ENCODE measurements at regions not wholly inside any gene's neighbourhood (a gene's known extent, or its start where the extent isn't known, plus 50 kb on each side); places are given as distances from the start of the nearest gene placed in this dataset.

DNA sequence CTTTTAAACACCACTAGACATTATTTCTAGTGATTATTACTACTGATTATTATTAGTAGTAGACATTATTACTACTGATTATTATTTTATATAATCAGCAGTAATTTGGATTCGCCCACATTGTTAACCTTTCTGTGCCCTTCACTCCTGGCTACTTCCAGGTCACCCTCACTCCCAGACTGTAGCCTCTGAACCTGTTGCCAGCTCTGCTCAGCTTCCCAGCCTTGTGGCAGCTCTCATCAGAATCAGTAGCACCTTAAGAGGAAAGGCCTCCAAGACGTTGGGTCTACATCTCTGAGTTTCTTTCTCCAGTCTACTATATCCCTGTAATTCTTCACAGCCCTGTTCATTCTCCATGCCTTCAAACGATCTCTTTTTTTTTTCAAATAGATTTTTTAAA lies 137.0 kb downstream of the KATNIP start:
- no peak for DNase-seq

DNA sequence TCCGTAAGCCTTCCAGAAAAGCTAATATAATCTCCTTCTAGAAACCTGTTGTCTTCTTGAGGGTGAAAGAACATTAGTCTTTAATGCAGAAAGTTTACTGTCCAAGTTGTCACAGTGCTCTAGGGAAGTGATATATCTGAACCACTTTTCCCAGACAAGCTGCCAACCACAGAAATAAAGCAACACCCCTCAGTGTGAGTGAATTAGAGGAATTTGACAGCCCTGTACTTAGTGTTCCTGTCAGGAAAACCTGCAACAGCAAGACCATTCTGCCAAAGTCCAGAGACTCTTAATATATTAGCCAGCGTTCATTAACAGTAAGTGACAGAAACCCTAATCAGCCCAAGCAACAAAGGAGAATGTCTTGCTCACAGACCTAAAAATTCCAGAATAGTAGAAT lies 137.7 kb downstream of the KATNIP start:
- no peak for DNase-seq

DNA sequence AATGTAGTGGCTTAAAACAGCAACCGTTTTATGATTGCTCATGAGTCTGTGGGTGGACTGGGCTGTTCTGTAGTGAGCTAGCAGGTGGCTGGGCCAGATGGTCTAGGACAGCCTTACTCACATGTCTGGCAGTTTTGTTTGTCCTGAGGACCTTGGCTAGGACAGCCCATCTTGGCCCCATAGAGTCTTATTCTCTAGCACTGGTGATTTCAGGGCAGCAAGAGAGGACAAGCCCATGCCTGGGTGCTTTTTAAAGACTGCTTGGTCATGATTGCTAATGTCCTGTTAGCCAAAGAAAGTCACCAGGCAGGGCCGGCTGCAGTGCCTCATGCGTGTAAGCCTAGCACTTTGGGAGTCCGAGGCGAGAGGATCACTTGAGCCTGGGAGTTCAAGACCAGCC lies 139.8 kb downstream of the KATNIP start:
- no peak for DNase-seq

DNA sequence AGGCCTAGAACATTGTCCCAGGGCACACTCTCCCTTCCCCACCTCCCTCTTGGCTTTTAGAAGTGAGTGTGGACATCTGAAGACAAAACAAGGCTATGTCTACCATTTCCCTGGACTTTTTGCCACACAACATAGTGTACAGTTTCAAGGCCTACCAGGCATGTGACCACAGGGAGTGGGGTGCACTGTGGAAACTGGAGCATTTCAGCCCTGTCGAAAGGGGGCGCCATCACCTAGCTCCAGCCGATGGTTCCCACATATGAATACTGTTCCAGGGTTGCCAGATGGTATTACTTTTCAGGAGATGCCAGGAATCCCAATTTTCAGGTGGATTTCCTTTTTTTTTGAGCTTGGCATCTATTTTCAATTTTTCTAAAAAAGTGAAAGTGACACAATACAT lies 140.7 kb downstream of the KATNIP start:
- DNase-seq, result no peak

DNA sequence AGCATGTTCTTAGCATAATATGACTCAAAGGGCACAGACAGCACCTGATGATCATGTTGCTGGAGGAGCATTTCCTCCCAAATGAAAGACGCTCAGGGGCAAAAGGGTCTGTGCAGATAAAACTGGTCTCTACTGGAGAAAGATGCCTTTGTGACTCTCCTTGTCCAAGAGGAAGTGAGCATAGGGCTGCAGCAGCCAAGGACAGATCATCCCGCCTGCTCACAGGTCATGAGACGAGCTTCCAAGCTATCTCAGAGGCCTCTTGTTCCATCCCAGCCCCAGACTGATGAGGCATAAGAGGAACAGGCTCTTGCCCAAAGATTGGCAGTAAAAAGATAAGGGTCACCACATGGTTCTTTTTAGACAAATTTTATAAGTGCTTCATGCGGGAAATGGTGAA lies 141.8 kb downstream of the KATNIP start:
- DNase-seq, result no peak

DNA sequence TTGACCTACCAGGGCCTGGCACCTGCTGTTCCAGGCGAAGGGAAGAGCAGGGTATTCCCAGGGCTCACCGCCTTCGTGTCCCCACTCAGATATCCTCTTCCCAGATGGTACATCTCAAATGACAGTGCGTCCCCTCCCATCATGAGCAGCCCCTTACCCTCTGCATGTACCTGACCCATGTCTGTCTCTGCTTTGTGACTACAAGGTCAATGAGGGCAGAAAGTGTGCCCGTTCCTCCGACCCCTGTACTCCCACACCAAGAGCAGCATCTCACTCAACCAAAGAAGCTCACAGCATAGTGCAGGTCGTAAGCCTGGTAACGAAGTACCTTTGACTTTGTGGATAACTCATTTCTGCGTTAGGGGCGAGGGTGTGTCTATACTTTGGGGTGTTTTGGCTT lies 142.6 kb downstream of the KATNIP start:
- DNase-seq, result no peak

DNA sequence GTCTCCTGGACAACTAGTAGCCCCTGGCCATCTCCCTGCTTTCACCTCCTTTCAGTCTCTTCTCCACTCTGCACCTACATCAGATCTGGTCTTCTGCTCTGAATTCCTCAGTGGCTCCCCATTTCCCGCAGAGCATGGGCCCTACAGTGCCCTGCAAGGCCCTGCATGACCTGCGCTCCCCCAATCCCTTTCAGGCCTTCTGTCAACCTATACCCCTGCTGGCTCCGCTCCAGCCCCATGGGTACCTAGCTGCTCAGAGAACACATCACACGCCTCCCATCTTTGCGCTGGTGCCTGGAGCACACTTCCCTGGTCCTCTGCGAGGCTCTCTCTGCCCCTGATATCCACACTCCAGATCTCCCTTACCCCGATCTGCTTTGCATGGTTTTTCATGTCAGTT lies 145.2 kb downstream of the KATNIP start:
- no peak for DNase-seq

DNA sequence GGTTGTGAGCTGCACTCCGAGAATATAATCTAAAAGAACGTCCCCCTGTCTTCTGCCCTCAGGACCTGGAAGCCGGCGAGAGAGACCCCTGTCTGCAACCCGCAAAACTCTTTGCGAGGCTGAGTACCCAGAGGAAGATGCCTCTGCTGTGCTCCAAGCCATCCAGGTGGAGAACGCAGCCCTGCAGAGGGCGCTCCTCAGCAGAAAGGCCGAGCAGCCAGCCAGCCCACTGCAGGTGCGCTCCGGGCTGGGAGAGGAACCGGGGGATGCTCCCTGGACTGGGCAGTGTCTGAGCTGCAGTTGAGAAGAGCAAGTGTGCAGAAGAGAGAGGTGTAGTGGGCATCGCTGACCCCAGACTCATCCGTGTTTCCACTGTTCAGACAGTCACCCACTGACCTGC lies 148.3 kb downstream of the KATNIP start:
- no peak for DNase-seq

DNA sequence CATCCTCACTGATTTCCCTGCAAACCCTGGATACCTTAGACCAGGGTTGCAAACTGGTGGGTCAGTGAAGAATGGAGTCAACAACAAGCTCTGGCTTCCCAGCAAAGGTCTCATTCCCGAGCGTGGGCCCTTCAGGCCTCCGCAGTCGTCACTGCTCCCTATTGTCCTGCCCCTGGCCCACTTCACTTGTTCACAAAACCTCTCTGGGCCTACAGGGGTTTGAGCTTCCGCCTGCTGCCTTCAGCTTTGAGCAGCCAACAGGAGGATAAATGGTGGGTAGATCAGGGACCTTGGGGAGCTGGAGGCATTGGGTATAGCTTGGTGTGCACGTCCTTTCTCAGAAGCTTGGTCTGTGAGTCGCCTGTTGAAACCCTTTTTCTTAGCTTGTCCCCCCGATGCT lies 148.8 kb downstream of the KATNIP start:
- no peak for DNase-seq

DNA sequence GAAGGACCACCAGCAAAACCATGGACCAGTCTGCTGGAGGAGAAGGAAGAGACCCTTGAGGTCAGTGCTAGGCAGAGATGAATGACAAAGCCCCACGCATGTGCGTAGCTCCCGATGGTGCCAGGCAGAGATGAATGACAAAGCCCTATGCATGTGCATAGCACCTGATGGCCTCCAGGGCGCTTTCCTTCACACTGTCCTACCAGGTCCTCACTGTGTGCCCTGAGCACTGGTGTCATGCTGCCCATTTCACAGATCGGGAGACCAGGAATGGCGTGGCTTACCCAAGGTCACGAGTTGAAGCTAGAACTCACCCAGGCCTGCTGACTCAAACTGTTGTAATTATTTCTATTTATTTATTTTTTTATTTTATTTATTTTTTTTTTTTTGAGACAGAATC lies 149.6 kb downstream of the KATNIP start:
- no peak for DNase-seq

DNA sequence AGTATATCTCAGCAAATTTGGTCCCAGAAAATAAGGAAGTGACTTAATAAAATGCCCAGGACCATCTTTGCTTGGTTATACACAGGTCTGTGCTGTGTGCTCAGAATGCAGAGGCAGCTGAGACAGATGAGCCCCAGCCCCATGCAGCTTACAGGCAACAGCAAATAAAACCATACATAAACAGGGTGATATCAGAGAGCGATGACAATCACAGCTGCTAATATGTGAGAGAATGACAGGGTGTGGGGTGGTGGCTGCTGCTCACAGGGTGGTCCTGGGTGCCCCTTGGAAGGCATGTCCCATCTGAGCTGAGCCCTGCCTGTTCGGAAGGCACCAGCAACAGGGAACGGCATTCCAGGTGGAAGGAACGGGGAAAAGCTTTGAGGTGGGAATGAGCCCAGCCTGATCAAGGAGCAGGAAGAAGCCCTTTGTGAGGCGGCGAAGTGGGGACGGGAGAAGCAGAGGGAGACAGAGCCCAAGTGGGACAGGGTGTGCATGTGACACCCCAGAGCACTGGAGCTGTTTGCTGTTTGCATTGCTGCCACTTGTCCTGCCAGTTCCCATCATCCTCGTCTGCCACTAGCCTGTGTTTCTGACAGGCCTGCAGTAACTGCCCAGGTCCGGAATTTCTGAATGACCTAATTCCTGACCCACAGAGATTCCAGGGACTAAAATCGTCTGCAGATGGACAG lies 150.5 kb downstream of the KATNIP start:
- DNase-seq, result no peak

DNA sequence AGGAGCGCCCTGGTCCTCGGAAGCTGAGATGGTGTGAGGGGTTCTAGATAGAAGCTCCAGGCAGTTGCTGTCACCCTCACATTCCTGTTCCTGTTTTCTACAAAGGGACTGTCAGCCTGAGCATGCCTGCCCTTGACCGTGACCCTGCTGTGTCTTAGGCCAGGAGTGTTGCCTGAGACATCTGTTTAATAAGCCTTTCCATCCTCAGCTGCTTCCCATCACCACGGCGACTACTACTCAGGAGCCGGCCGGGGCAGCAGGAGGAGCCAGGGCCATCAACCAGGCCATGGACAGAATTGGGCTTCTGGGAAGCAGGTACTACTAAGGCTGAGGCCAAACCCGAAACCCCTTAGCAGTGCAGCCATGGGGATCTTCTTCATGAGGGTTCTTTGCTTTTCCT lies 151.4 kb downstream of the KATNIP start:
- no peak for DNase-seq

DNA sequence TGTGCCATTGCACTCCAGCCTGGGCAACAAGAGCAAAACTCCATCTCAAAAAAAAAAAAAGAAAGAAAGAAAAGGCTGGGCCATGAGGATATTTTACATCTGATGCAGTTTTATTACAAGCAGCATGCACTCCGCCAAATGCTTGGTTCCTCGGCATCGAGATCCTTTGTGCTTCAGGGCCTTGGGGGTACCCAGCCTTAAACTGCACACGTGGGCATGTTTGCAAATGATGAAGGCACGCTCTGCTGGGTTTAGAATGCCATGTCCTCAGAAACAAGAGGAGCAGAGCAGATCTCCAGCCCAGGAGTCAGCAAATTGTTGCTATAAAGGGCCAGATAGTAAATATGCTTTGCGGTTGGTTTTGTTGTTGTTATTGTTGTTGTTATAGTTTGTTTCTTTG lies 153.2 kb downstream of the KATNIP start:
- DNase-seq, result no peak

DNA sequence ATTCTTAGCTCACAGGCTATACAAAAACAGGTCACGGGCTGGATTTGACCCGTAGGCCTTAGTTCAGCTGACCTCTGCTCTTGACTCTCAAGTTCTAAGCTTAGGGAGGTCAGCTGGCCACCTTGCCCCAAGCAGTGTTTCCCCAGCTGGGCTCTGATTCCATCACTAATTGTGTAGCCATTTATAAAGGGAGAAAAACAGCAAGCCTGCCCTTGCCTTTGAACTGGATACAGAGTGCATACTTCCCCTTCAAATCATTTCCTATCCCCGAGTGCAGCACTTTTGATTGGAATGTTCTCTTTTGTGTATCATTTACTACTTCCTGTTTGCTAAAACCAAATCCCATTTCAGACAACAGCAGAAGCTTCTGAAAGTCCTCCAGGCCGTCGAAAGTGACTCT lies 153.6 kb downstream of the KATNIP start:
- no peak for DNase-seq

DNA sequence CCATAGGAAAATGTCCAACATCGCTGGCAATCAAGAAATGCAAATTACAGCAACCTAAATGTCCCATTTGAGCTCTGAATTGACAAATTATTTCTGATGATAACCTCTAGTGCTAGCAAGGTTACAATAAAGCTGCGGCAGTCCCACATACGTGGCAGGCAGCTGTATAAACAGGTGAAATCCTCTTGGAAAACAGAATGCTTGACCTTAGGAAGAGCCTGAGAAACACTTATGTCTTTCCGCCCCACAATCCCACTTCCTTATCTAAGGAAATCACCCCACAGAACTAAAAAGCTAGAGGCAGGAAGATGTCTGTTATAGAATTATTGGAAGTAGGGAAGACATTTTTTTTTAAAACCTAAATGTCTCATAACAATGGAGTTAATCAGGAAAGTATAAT lies 154.3 kb downstream of the KATNIP start:
- DNase-seq, result no peak

DNA sequence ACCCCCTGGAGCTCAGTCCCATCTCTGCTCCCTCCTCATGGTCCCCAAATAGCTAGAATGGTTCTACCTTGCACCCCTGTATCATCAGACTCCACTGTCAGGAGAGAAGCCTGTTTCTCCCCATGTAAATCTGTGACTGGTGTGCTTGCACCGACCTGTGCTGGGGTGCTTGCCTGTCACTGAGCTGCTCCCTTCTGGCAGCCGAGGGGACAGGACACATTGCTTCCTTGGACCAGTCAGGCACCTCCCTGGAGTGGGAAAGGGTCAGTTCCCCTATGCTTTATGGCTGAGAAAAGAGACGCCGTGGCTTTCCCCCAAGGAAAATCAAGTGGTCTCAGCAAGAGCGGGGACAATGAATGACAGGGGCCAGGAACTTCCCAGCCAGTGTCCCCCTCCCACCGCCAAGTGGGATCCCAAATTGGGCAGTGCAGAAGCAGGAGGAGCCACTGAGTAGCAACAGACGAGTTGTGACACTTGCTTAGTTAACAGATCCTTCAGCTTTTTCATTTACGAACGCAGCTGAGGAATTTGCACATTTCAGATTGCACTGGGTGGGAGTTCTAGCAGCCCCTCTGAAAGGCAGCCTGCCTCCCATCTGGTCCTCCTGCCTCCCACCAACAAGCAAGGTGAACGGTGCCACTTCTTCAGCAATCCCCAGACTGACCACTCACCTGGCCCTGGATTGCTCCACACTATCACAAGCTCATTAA lies 156.4 kb downstream of the KATNIP start:
- DNase-seq, result no peak

DNA sequence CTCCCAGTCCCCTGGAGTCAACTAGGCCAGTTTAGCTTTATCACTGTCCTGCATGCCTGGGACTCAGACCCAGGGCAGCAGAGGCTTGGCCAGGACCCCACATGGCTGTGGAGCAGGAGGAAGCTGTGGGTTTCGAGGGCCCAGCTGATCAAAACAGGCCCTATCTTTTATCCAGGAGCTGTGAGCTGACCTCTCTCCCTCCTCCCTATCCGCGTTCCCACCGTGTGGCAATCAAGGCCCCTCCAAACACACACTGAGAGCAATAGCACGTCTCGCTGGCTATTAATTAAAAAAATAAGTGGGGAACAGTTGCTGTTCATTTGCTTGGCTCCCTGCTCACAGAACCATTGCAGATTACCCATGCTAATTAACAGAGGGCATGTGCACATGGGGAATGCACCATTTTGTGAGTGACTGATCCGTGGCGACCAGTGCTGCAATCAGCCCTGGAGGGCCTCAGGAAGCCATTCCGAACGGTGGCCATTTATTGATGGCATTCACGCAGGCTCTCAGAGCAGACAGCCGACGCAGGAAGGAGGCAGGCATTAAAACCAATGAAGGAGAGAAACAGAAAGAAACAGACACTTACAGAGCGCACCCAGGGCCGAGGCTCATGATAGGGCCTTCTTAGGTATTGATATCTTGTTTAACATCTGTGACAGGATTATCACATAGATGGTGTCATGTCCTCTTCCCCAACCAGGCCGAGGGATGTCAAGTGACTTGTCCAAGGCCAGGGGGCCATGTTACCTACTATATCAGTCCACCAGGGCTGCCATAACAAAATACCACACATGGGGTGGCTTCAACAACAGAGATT lies 157.1 kb downstream of the KATNIP start:
- DNase-seq, result no peak

DNA sequence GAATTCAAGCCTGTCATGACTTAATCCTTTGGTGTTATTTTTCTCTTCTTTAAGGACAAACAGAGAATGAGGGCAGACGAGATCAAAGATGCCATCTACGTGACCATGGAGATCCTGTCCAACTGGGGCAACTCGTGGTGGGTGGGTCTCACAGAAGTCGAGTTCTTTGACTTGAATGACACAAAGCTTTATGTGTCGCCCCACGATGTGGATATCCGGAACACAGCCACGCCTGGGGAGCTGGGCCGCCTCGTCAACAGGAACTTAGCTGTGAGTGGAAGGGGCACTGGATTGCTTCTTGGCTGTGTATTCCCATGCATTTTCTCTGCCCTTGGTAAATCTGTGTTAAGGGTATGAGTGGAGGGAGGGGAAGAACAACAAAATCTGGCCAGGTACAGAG lies 158.7 kb downstream of the KATNIP start:
- DNase-seq, result no peak

DNA sequence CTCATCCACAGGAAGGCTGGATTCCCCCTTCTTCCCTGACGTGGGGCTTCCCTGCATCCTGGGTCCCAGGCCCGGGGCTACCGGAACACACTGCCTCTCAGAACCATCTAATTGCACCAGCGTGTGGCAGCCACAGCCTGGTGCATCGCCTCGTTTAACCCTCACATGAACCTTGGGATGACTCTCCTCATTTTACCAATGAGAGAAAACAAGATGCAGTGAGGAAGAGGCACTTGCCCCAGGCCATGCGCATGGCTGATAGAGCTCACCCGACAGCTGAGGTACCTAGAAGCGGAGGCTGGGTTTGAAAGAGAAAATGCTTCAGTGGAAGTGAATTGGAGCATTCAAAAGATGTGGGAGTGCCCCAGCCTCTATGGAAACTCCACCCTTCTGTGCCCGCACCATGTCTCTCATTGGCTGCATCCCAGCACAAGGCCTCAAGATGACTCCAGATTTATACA lies 162.3 kb downstream of the KATNIP start:
- no peak for DNase-seq

DNA sequence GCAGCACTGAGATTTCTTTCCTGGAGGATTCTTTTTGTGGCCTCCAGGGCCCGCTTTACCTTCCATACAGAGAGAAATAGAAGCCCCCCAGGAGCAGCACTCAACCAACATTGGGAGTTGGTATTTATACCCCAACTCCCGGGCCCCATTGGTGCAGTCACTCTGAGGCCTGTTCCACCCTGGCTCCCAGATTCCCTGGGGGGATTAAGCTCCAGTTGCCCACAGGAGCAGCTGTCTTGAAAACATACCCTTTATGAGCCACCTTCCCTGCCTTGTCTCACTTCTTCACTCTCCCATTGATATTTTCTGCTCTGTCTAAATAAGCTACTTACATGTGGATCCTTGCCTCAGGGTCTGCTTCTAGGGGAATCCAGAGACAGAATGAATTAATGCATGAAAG lies 167.8 kb downstream of the KATNIP start:
- no peak for DNase-seq

DNA sequence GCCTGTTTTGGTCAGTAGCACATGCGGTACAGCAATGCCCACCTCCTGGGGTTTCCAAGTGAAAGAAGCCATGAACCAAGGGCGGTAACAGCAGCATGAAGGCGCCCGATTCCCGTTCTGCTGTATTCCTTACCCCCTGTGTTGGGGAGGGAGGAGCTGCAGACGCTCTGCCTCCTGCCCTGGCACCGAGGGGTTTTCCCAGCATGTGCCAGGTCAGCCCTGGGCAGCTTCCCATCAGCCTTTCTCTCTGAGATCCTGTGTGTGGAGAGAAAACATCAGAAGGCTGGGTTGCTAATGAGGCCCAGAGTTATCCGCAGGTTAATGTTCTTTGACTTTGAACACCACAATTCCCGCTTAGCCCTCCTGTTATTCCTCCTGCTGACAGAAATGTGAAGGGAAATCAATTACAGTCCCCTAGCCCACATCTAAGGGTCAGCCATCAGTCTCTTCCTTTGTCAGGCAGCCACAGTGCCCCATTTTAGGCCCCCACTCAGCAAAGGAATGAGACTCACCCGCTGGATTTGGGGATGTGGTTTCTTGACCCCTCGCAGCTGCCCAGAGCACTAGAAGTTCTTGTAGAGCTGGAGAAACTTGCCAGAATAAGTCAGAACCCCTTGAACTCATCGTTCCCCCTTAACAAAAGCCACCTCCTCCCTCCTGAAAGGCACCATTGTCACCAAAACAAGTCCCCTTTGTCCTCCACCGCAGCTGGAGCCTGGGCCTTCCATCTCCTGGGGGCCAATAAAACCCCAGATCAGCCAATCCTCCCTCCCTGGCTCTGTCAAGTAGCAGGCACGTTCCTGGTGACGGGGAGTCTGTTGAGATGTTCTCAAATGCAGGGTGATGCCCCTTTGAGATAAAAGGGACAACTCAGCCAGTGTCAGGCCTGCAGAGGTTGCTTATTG lies 168.5 kb downstream of the KATNIP start:
- DNase-seq, result no peak

DNA sequence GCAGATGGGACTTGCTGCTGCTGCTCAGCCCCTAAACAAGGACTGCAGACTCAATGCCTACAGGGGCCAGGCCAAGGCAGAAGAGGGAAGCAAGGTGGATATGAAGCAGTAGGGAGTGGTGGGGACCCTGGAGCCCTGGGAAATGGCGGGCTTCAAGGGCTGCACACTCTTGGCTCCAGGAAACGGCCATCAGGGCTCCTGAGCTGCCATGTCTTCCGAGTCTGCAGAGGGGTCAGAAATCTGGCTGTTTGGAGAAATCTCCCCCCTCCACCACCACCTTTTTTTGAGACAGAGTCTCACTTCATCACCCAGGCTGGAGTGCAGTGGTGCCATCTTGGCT lies 169.1 kb downstream of the KATNIP start:
- DNase-seq, result no peak

Data from fibroblast of skin of scalp (primary cell).